Embryonic facial prominence (tissue), 1 donor: ENCODE measurements at regions not wholly inside any gene's neighbourhood (a gene's known extent, or its start where the extent isn't known, plus 50 kb on each side); places are given as distances from the start of the nearest gene placed in this dataset.

ENCODE experiments used
- DNase-seq: peaks from one replicate; pipeline ENCODE4 v3.0.0-alpha.2; 2016; ENCODE audit errors: extremely low spot score

DNA sequence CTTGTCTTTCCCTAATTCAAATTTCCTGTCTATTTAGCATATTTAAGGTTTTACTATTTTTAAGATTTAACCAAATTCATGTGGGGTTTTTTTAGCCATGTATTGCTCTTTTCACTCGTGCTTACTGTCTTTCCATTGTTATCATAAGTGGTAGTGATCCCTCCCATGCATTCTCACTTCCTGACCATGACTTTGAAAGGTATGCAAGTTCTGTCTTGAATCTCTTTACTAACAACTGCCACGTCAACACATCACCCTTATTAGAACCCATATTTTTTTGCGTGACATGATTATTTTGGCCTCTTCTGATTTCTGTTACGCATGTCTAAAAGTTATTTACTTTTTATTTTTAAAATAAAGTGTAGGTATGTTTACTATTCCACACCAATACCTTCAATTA lies 94.7 kb upstream of the CDH6 start:
- DNase-seq: no peak

DNA sequence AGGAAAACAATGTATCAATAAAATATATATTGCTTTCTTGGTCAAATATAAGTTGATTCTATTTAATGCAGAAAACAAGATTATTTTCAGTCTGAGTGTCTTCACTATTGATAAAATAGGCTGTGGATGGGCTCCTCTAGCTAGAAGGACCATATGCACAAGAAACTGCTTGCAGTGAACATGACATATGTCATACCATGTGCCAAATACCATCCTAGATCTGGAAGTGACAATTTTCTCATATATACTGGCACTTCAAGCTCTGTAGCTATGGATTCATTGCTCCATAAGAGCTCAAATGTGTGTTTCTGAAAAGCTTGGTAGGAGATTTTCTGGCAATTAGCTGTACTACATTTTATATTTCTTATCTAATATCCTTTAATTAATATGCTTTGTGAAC lies 95.6 kb upstream of the CDH6 start:
- DNase-seq: no peak

GRCh38 chr5:31096238-31096865 lies 97.1 kb upstream of the CDH6 start:
- no peak for DNase-seq

GRCh38 chr5:31095796-31096195 lies 97.7 kb upstream of the CDH6 start:
- DNase-seq: no peak

DNA sequence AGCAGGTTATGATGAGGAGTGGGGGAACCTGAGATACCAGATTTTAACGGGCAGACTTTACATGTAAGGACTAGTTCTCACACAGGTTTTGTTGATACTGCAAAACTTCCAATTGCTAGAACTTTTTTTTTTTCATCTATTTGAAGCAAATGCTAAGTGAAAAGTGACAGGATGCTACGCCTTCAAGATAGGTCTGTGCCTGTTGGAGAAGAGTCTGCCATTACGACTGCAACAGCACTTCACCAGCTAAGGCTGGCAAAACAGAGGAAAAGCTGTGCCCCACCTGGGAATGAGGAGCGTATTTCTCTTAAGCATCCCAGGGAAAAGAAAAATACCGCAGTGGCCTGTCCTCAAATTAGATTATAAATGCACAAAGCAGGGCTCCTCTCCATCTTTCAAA lies 102.0 kb upstream of the CDH6 start:
- DNase-seq: no peak

GRCh38 chr5:31090467-31090866 lies 103.0 kb upstream of the CDH6 start:
- DNase-seq: no peak

GRCh38 chr5:31086839-31087415 lies 106.6 kb upstream of the CDH6 start:
- DNase-seq: no peak

GRCh38 chr5:31084871-31085270 lies 108.6 kb upstream of the CDH6 start:
- no peak for DNase-seq

- no peak for DNase-seq
Observed at GRCh38 chr5:31083364-31083763, 110.1 kb upstream of the CDH6 start.

- no peak for DNase-seq
Observed at GRCh38 chr5:31079668-31080067, 113.8 kb upstream of the CDH6 start.

DNA sequence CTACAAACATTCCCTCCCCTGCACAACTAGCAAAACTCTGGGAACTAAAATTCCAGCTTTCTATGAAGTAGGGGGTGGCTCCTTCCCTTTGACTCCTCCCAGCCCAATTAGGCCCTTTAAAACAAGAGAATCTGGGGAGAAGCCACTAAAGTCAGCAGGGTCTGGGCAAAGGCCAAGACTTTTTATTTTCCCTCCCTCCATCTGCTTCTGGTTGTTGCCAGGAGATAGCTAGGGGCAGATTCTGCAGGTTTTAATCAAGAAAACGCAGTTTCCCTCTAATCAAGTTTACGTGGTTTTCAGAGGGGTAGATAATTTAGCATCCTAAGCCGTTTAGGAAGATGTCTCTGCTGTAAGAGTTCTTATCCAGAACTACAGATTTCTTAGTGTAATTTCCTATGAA lies 114.5 kb upstream of the CDH6 start:
- DNase-seq: no peak

GRCh38 chr5:31075981-31076380 lies 117.5 kb upstream of the CDH6 start:
- no peak for DNase-seq

GRCh38 chr5:31068287-31068686 lies 125.2 kb upstream of the CDH6 start:
- DNase-seq: no peak

- DNase-seq: no peak
Observed at GRCh38 chr5:31066655-31067328, 126.7 kb upstream of the CDH6 start.

DNA sequence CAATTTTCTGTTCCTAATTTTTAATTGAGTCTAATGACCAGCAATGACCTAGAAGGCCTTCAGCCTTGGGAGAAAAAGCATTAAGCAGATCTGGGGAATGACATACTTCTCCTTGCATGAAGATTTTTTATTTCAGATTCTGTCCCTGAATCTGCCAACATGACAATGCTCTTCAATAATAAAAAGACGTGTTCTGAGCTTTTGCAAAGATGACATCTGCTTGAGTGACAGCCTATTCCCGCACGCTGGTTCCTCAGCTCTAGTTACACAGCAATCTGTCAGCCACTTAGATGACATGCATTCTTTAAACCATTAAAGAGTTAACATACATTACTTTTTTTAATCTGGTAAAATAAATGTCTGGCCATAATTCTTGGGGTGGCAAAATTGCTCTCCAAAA lies 129.3 kb upstream of the CDH6 start:
- no peak for DNase-seq

DNA sequence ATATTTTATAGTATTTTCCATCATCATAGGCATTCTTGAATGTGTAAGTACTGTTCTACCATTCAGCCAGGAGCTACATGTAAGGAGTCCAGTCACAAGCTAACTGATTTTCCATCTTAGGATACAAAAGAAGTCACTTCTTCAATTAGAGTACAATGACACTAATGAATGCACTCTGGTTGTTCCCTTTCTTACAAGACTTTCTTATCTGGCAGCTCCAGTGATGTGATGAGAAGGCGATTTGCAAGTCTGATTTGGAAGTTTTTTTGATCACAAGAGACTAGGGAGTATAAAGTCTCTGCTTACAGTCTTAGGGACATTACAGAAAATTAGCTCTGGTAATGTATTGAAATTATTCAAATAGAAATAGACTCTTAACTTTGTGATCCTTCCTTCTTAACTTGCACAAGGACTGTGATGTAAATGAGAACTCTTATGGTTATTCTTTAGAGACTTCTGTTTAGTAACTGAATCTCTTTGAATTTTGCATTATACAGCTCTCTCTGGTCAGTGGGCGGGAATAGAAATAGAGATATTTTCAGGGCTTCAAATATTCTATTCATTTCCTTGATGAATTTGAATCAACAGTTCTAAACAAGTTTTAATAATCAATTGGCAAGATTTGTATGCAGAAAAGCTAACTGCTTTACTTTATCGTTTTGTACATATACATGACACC lies 130.4 kb upstream of the CDH6 start:
- no peak for DNase-seq

GRCh38 chr5:31059889-31060288 lies 133.6 kb upstream of the CDH6 start:
- no peak for DNase-seq

DNA sequence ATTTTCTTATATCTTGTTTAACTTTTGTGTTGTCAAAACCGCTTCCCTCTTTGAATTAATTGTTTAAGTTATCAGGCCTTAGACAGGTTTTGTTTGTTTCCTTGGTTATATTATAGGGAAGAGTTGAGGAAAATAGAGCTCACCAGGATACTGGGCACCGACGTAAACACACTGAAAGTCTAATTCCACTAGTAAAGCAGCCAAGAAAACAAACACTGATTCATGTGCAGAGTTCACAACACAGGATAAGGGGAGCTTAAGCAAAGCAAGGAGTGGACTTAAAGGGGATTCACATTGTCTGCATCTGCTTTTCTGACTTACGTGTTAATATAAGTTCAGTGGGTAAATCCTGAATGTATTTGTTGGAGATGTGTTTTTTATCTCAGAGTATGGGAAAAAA lies 139.0 kb upstream of the CDH6 start:
- DNase-seq: no peak

- DNase-seq: no peak
Observed at GRCh38 chr5:31052937-31053658, 140.4 kb upstream of the CDH6 start.

- no peak for DNase-seq
Observed at GRCh38 chr5:31051316-31051715, 142.2 kb upstream of the CDH6 start.

DNA sequence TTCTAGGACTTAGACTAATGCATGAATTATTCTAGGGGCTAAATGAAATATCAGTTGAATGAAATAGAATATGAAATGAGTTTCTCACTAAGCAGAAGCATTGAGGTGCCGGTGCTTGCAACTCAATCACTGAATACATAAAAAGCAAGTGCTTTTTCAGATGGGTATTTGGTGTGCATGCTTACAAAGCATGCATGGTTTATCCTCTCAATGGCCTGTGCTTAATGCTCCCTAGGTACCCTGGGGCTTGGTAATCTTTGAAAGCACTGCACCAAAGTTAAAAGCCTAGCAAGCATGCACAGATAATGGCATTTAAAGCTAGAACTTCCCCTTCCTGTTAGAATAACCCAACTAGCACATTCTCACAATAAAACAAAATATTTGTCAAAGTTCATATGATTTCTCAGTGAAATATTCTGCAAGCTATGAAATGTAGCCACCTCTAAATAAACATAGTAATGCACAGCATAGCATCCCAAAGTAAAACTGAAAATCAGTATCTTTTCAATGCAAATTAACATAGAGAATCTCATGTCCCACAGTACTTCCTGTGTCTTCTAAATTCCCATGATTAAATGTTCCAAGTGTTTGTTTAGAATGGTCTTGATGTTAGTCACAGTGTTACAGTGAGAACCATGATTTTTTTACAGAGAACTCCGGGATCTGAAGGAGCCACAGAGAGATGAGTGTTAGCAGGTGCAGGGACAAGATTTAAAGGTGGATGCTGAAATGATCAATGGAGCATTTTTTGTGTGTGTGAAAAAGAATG lies 143.4 kb upstream of the CDH6 start:
- no peak for DNase-seq

- DNase-seq: no peak
Observed at GRCh38 chr5:31049461-31049860, 144.0 kb upstream of the CDH6 start.
